ENCODE measurements at regions not wholly inside any gene's neighbourhood (a gene's known extent, or its start where the extent isn't known, plus 50 kb on each side); places are given as distances from the start of the nearest gene placed in this dataset.

- H3K9me3 ChIP-seq (ENCODE audit: low read length) = no peaks in the 10 kb centered on the region
- H2AFZ ChIP-seq (ENCODE audit: low read depth, low read length) = no peak overlapping the region
- no peaks in the 10 kb centered on the region for H3K4me1 ChIP-seq (ENCODE audit: insufficient read depth, low read length)
- no peak overlapping the region for H3K4me3 ChIP-seq (ENCODE audit: low read length)
- no peaks in the 10 kb centered on the region for H3K36me3 ChIP-seq (ENCODE audit: insufficient read depth, low read length)
- no peaks in the 10 kb centered on the region for H3K27me3 ChIP-seq (ENCODE audit: insufficient read depth, low read length)
Observed at GRCh38 chr22:47551431-47551775, 789.0 kb downstream of the TBC1D22A start.

GRCh38 chr22:47550524-47551430 lies 788.3 kb downstream of the TBC1D22A start:
- H3K36me3 ChIP-seq (ENCODE audit: insufficient read depth, low read length) = no peaks in the 10 kb centered on the region
- H2AFZ ChIP-seq (ENCODE audit: low read depth, low read length) = no peak overlapping the region
- no peaks in the 10 kb centered on the region for H3K4me1 ChIP-seq (ENCODE audit: insufficient read depth, low read length)
- H3K9me3 ChIP-seq (ENCODE audit: low read length) = no peaks in the 10 kb centered on the region
- no peaks in the 10 kb centered on the region for H3K27me3 ChIP-seq (ENCODE audit: insufficient read depth, low read length)
- no peak overlapping the region for H3K4me3 ChIP-seq (ENCODE audit: low read length)

- no peaks in the 10 kb centered on the region for H3K4me1 ChIP-seq (ENCODE audit: insufficient read depth, low read length)
- no peaks in the 10 kb centered on the region for H3K27me3 ChIP-seq (ENCODE audit: insufficient read depth, low read length)
- H3K4me3 ChIP-seq (ENCODE audit: low read length) = no peak overlapping the region
- no peaks in the 10 kb centered on the region for H3K9me3 ChIP-seq (ENCODE audit: low read length)
- H2AFZ ChIP-seq (ENCODE audit: low read depth, low read length) = no peak overlapping the region
- no peaks in the 10 kb centered on the region for H3K36me3 ChIP-seq (ENCODE audit: insufficient read depth, low read length)
Observed at GRCh38 chr22:47549741-47550340, 787.4 kb downstream of the TBC1D22A start.

- H2AFZ ChIP-seq (ENCODE audit: low read depth, low read length) = no peak overlapping the region
- no peaks in the 10 kb centered on the region for H3K27me3 ChIP-seq (ENCODE audit: insufficient read depth, low read length)
- no peaks in the 10 kb centered on the region for H3K4me1 ChIP-seq (ENCODE audit: insufficient read depth, low read length)
- H3K36me3 ChIP-seq (ENCODE audit: insufficient read depth, low read length) = no peaks in the 10 kb centered on the region
- H3K4me3 ChIP-seq (ENCODE audit: low read length) = no peak overlapping the region
- no peaks in the 10 kb centered on the region for H3K9me3 ChIP-seq (ENCODE audit: low read length)
Observed at GRCh38 chr22:47548953-47549740, 786.7 kb downstream of the TBC1D22A start.

DNA sequence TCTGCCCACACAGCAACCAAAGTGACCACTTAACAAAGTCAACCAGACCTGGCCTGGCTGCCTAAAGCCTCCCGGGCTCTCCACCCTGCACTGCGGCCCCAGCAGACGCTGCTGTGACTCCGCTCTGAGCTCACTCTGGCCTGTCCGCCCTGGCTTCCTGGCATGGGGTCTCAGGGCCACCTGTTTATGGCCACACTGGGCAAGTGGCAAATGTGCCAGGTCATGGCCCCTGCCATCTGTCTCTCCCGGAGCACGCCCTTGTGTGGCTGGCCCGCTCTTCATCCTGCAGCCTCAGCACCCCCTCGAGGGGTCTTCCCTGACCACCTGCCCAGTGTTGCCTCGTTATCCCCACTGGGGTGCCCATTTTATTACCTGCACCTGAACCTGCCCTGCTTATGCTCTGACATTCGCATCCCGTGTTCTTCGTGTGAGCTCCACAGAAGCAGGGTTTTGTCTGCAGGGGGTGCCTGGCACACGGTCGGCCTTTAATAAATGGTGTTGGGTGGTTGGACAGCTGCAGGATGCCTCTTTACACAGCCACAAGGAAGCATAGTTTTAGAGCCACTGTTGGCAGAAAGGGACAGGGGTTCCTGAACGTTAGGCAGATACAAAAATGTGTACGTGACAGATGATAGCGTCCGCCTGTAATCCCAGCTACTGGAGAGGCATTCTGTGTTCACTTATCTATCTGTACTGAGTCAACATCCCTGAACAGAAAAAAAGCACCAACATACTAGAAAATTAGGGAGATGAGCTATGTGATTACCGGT lies 785.6 kb downstream of the TBC1D22A start:
- Histone ChIP-seq H3K27me3 (ENCODE audit: insufficient read depth, low read length) (no peaks in the 10 kb centered on the region), H3K9me3 (ENCODE audit: low read length) (no peaks in the 10 kb centered on the region), H3K36me3 (ENCODE audit: insufficient read depth, low read length) (no peaks in the 10 kb centered on the region), H3K4me3 (ENCODE audit: low read length) (no peak overlapping the region), H3K4me1 (ENCODE audit: insufficient read depth, low read length) (no peaks in the 10 kb centered on the region), H2AFZ (ENCODE audit: low read depth, low read length) (no peak overlapping the region)

- H3K4me3 ChIP-seq (ENCODE audit: low read length) = no peak overlapping the region
- no peaks in the 10 kb centered on the region for H3K27me3 ChIP-seq (ENCODE audit: insufficient read depth, low read length)
- no peaks in the 10 kb centered on the region for H3K9me3 ChIP-seq (ENCODE audit: low read length)
- H2AFZ ChIP-seq (ENCODE audit: low read depth, low read length) = no peak overlapping the region
- H3K36me3 ChIP-seq (ENCODE audit: insufficient read depth, low read length) = no peaks in the 10 kb centered on the region
- no peaks in the 10 kb centered on the region for H3K4me1 ChIP-seq (ENCODE audit: insufficient read depth, low read length)
Observed at GRCh38 chr22:47547239-47547661, 784.8 kb downstream of the TBC1D22A start.

GRCh38 chr22:47544696-47545095 lies 782.2 kb downstream of the TBC1D22A start:
- Histone ChIP-seq H3K4me3 (ENCODE audit: low read length) (no peak overlapping the region), H3K27me3 (ENCODE audit: insufficient read depth, low read length) (no peaks in the 10 kb centered on the region), H2AFZ (ENCODE audit: low read depth, low read length) (no peak overlapping the region), H3K9me3 (ENCODE audit: low read length) (no peaks in the 10 kb centered on the region), H3K4me1 (ENCODE audit: insufficient read depth, low read length) (no peaks in the 10 kb centered on the region), H3K36me3 (ENCODE audit: insufficient read depth, low read length) (no peaks in the 10 kb centered on the region)

DNA sequence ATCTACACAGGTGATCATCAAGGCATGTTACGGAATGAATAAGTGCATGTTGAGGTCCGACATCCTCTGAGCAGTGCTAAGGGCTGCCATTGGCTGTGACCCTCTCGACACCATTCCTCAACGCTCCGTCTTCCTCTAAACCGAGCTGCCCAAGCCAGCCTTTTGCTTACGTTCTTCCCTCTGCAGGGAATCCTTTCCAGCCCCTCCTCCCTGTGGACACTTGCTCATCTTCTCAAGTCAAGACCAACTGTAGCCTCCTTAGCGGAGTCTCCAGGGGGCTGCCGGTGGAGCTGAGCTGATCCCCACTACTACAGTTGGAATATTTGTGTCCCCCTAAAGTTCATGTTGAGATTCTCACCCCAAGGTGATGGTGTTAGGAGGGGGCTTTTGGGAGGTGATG lies 781.0 kb downstream of the TBC1D22A start:
- H3K36me3 ChIP-seq (ENCODE audit: insufficient read depth, low read length) = no peaks in the 10 kb centered on the region
- H3K27me3 ChIP-seq (ENCODE audit: insufficient read depth, low read length) = no peaks in the 10 kb centered on the region
- no peak overlapping the region for H2AFZ ChIP-seq (ENCODE audit: low read depth, low read length)
- no peaks in the 10 kb centered on the region for H3K4me1 ChIP-seq (ENCODE audit: insufficient read depth, low read length)
- no peaks in the 10 kb centered on the region for H3K9me3 ChIP-seq (ENCODE audit: low read length)
- H3K4me3 ChIP-seq (ENCODE audit: low read length) = no peak overlapping the region

DNA sequence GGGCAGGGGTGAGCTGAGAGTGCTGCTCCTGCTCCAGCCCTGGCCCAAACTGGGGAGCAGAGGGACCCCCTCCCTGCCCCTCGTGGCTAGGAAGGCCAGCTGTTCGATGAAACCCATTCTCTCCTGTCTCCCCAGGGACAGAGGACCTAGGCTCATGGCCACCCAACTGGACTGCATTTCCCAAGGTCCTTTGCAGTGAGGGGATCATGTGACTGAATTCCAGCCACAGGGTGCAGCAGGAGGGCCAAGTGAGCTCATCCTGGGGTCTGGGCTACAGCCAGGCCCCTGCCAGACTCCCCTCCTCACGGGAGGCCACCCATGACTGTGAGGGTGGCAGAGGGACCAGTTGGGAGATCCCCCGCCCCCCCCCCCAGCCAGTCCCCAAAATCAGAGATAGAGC lies 777.6 kb downstream of the TBC1D22A start:
- Histone ChIP-seq H3K9me3 (ENCODE audit: low read length) (no peaks in the 10 kb centered on the region), H3K36me3 (ENCODE audit: insufficient read depth, low read length) (no peaks in the 10 kb centered on the region), H3K4me1 (ENCODE audit: insufficient read depth, low read length) (no peaks in the 10 kb centered on the region), H2AFZ (ENCODE audit: low read depth, low read length) (no peak overlapping the region), H3K27me3 (ENCODE audit: insufficient read depth, low read length) (no peaks in the 10 kb centered on the region), H3K4me3 (ENCODE audit: low read length) (no peak overlapping the region)

DNA sequence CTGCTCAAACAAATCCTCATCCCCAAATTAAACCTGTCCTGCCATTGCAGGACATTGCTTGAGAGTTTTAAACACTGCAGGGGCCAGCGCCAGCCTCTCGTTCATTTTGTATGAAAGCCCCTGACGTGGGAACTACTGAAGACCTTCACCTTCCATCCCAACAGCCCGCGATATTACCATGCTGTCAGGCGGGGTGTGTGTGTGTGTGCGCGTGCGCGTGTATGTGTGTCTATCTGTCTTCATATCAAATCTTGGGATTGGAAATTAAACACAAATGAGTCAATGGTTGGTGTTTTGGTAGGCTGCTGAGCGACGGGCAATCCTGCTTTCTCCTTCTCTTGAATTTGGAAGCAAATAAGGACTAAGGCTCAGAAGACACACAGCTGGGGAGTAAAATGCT lies 776.9 kb downstream of the TBC1D22A start:
- no peaks in the 10 kb centered on the region for H3K36me3 ChIP-seq (ENCODE audit: insufficient read depth, low read length)
- H3K27me3 ChIP-seq (ENCODE audit: insufficient read depth, low read length) = no peaks in the 10 kb centered on the region
- H2AFZ ChIP-seq (ENCODE audit: low read depth, low read length) = no peak overlapping the region
- no peak overlapping the region for H3K4me3 ChIP-seq (ENCODE audit: low read length)
- no peaks in the 10 kb centered on the region for H3K9me3 ChIP-seq (ENCODE audit: low read length)
- no peaks in the 10 kb centered on the region for H3K4me1 ChIP-seq (ENCODE audit: insufficient read depth, low read length)

- H3K27me3 ChIP-seq (ENCODE audit: insufficient read depth, low read length) = peaks cover 2% of the 10 kb centered on the region
- no peaks in the 10 kb centered on the region for H3K4me1 ChIP-seq (ENCODE audit: insufficient read depth, low read length)
- H3K9me3 ChIP-seq (ENCODE audit: low read length) = no peaks in the 10 kb centered on the region
- H3K4me3 ChIP-seq (ENCODE audit: low read length) = no peak overlapping the region
- no peaks in the 10 kb centered on the region for H3K36me3 ChIP-seq (ENCODE audit: insufficient read depth, low read length)
- no peak overlapping the region for H2AFZ ChIP-seq (ENCODE audit: low read depth, low read length)
Observed at GRCh38 chr22:47535681-47536080, 773.2 kb downstream of the TBC1D22A start.

DNA sequence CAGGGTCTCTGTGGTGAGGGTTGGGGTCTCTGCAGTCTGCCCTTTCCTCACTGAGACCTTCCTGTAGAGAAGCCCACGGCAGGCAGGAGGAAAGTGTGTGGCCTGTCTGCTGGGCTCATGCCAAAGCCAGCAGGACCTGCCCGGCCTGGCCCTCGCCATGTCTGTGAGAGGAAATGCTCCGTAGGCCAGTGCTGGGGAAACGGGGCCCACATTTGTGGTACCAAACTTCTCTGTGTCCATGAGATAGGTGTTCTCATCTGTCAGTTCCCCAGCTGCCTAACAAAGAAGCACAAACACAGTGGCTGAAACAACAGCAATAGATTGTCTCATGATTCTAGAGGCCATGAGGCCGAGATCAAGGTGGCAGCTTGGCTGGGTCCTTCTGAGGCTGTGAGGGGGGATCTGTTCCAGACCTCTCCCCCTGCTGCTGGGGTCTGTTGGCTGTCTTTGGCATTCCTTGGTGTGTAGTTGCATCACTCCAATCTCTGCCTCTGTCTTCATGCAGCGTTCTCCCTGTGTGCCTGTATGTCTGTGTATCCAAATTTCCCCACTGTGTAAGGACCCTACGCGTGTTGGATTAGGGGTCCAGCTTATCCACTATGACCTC lies 772.5 kb downstream of the TBC1D22A start:
- H3K9me3 ChIP-seq (ENCODE audit: low read length) = no peaks in the 10 kb centered on the region
- H3K4me3 ChIP-seq (ENCODE audit: low read length) = no peak overlapping the region
- peaks cover 2% of the 10 kb centered on the region for H3K27me3 ChIP-seq (ENCODE audit: insufficient read depth, low read length)
- no peaks in the 10 kb centered on the region for H3K4me1 ChIP-seq (ENCODE audit: insufficient read depth, low read length)
- no peak overlapping the region for H2AFZ ChIP-seq (ENCODE audit: low read depth, low read length)
- no peaks in the 10 kb centered on the region for H3K36me3 ChIP-seq (ENCODE audit: insufficient read depth, low read length)

Data from neuron (in vitro differentiated cells).